ENCODE measurements at regions not wholly inside any gene's neighbourhood (a gene's known extent, or its start where the extent isn't known, plus 50 kb on each side); places are given as distances from the start of the nearest gene placed in this dataset.

DNA sequence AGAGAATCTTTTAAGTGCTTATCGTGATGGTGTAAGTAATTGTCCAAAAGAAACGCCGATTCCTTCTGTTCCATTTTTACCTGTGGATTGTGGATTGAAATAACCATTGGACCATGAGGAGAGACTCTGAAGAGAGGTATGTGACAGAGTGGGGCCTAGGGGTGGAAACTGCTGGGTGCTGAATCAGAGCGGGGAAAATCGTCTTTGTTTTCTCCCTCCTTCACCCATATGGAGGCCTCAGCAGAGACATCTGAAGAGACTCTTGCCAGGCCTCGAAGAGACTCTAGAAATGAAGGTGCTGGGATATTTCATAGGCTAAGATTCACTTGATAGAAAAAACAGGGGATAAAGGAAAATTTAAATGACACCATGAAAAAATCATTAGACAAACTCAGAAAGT, 1327.0 kb downstream of the BRINP3 start:
- H3K4me3 ChIP-seq, result no peak overlapping the region
- H3K27ac ChIP-seq, result no peak overlapping the region
- peaks cover 0 to 14% (median 0%) of the 10 kb centered on the region in 8 donors for H3K9me3 ChIP-seq
- 82 to 89% (median 84%) methylated on average over 6 of the region's 6 CpGs for WGBS, 5 donors
- DNase-seq, result no peak
- H3K36me3 ChIP-seq, result no peaks in the 10 kb centered on the region
- H3K4me1 ChIP-seq, result no peaks in the 10 kb centered on the region
- TF ChIP-seq POLR2AphosphoS5 (IDR thresholded peaks at IDR 0.05) (no peak), POLR2A (IDR thresholded peaks at IDR 0.05) (no peak)
- TF ChIP-seq, protein P1, sequence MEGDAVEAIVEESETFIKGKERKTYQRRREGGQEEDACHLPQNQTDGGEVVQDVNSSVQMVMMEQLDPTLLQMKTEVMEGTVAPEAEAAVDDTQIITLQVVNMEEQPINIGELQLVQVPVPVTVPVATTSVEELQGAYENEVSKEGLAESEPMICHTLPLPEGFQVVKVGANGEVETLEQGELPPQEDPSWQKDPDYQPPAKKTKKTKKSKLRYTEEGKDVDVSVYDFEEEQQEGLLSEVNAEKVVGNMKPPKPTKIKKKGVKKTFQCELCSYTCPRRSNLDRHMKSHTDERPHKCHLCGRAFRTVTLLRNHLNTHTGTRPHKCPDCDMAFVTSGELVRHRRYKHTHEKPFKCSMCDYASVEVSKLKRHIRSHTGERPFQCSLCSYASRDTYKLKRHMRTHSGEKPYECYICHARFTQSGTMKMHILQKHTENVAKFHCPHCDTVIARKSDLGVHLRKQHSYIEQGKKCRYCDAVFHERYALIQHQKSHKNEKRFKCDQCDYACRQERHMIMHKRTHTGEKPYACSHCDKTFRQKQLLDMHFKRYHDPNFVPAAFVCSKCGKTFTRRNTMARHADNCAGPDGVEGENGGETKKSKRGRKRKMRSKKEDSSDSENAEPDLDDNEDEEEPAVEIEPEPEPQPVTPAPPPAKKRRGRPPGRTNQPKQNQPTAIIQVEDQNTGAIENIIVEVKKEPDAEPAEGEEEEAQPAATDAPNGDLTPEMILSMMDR (IDR thresholded peaks at IDR 0.05 in 8 of 11, conservative IDR thresholded peaks at IDR 0.05 in 3 of 11), result no peak
- intact Hi-C loops (cut with DNase I; ENCODE audit: low total_unique reads), result no loop called here
- H3K27me3 ChIP-seq (replicated peaks in 1 of 7), result no peaks in the 10 kb centered on the region

DNA sequence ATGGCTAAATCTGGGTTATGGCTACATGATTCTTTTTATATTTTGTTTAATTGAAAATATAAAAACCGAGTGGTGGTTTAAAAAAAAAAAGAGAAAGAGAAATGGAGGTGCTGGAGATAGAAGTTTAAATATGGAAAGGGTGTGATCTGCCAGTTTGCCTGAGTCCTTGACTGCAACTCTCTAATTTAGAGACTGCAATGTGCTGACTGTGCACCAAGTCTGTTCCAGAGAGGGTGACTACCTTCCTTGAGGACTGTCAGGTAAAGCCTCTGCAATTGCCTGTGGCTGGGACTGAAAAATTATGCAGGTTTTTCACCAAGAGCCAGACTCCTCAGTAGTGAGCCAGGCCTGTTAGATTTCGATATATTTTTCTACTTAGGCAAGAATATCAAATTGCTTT, 1326.3 kb downstream of the BRINP3 start:
- DNase-seq, result no peak
- peaks cover 0 to 18% (median 0%) of the 10 kb centered on the region in 8 donors for H3K9me3 ChIP-seq
- H3K27me3 ChIP-seq (replicated peaks in 1 of 7), result no peaks in the 10 kb centered on the region
- H3K4me3 ChIP-seq, result no peak overlapping the region
- no peaks in the 10 kb centered on the region for H3K36me3 ChIP-seq
- no peaks in the 10 kb centered on the region for H3K4me1 ChIP-seq
- intact Hi-C loops (cut with DNase I; ENCODE audit: low total_unique reads), result no loop called here
- no peak for TF ChIP-seq POLR2AphosphoS5 (IDR thresholded peaks at IDR 0.05)
- TF ChIP-seq POLR2A (IDR thresholded peaks at IDR 0.05), result no peak
- TF ChIP-seq, protein P1 (IDR thresholded peaks at IDR 0.05 in 8 of 11, conservative IDR thresholded peaks at IDR 0.05 in 3 of 11), result no peak
- no peak overlapping the region for H3K27ac ChIP-seq
- WGBS, 5 donors, result 42 to 64% (median 54%) methylated on average over 2 of the region's 2 CpGs

DNA sequence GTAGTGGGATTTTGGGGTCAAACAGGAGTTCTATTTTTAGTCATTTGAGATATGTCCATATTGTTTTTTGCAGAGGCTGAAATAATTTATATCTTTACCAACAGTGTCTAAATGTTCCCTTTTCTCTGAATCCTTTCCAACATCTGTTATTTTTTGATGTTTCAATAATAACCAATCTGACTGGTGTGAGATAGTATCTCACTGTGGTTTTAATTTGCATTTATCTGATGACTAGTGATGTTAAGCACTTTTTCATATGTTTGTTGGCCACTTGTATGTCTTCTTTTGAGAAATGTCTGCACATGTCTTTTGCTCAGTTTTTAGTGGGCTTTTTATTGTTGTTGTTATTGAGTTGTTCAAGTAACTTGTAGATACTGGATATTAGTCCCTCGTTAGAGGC, 1325.0 kb downstream of the BRINP3 start:
- WGBS, 5 donors, result 82 to 92% (median 90%) methylated on average over 1 of the region's 1 CpG
- DNase-seq, result no peak

DNA sequence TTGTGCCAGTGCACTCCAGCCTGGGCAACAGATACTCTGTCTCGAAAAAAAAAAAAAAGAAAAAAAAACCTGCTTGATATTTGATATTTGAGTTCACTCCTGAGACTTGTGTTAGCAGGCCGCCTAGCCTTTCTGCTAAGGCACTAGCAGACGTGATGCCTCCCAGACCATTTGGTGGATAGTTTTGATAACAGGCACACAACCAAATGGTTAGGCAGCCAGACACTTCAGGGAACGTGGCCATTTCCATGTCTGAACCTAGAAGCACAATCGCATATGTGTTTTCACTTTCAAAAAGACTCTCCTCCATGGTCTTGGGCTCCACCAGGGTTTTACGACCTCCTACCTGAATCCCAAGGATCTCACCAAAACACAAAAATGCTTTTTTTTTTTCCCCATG, 1319.5 kb downstream of the BRINP3 start:
- no peak for DNase-seq
- TF ChIP-seq POLR2A (IDR thresholded peaks at IDR 0.05) (no peak), POLR2AphosphoS5 (IDR thresholded peaks at IDR 0.05) (no peak)
- TF ChIP-seq, protein P1 (IDR thresholded peaks at IDR 0.05 in 8 of 11, conservative IDR thresholded peaks at IDR 0.05 in 3 of 11), result no peak
- WGBS, 5 donors, result 58 to 78% (median 60%) methylated on average over 6 of the region's 6 CpGs
- no peak overlapping the region for H3K4me3 ChIP-seq
- H3K27me3 ChIP-seq (replicated peaks in 1 of 7), result no peaks in the 10 kb centered on the region
- peaks cover 0 to 12% (median 0%) of the 10 kb centered on the region in 8 donors for H3K9me3 ChIP-seq
- intact Hi-C loops (cut with DNase I; ENCODE audit: low total_unique reads), result no loop called here
- H3K36me3 ChIP-seq, result no peaks in the 10 kb centered on the region
- H3K27ac ChIP-seq, result no peak overlapping the region
- H3K4me1 ChIP-seq, result no peaks in the 10 kb centered on the region

More for the DNA sequence above, 1325.0 kb downstream of the BRINP3 start:
- no peaks in the 10 kb centered on the region for H3K36me3 ChIP-seq
- no peak overlapping the region for H3K4me3 ChIP-seq
- H3K9me3 ChIP-seq, result peaks cover 0 to 18% (median 0%) of the 10 kb centered on the region in 8 donors
- no peak overlapping the region for H3K27ac ChIP-seq
- no peaks in the 10 kb centered on the region for H3K27me3 ChIP-seq (replicated peaks in 1 of 7)
- intact Hi-C loops (cut with DNase I; ENCODE audit: low total_unique reads), result no loop called here
- H3K4me1 ChIP-seq, result no peaks in the 10 kb centered on the region
- TF ChIP-seq POLR2AphosphoS5 (IDR thresholded peaks at IDR 0.05) (no peak), POLR2A (IDR thresholded peaks at IDR 0.05) (no peak)

DNA sequence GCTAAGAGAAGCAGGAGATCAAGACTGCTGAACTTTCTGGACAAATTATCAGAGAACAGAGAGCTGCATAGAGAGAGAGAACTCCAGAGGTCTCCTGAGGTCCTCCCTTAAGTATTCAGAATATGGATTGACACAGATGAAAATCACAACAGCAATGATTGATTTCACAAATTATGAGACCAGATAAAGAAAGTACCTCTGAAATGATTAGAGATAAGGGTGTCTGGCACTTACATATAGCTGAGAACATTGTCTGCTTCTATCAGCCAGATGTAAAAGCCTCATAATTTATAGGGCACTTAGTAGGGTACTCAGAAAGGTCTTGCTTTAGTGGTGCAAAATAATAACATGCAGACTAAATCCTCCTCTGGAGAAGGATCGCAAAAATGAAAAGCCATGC, 1301.8 kb downstream of the BRINP3 start:
- Histone ChIP-seq H3K9me3 (peaks cover 0 to 27% (median 7%) of the 10 kb centered on the region in 8 donors), H3K4me1 (no peaks in the 10 kb centered on the region), H3K4me3 (no peak overlapping the region), H3K27ac (no peak overlapping the region), H3K36me3 (no peaks in the 10 kb centered on the region), H3K27me3 (replicated peaks in 1 of 7) (no peaks in the 10 kb centered on the region)
- WGBS, 5 donors, result 78 to 97% (median 92%) methylated on average over 1 of the region's 1 CpG
- TF ChIP-seq POLR2AphosphoS5 (IDR thresholded peaks at IDR 0.05), result no peak
- TF ChIP-seq, protein P1 (IDR thresholded peaks at IDR 0.05 in 8 of 11, conservative IDR thresholded peaks at IDR 0.05 in 3 of 11), result no peak
- intact Hi-C loops (cut with DNase I; ENCODE audit: low total_unique reads), result no loop called here
- DNase-seq, result no peak
